WTC11 (cell line): ENCODE measurements at regions not wholly inside any gene's neighbourhood (a gene's known extent, or its start where the extent isn't known, plus 50 kb on each side); places are given as distances from the start of the nearest gene placed in this dataset.

Experiments
- ATF2 ChIP-seq: sonication (generic); formaldehyde crosslinking; IDR thresholded peaks from 2 replicates; pipeline ENCODE4 v1.8.1; 2022; ENCODE audit warnings: low read depth, missing genetic modification reagents, borderline replicate concordance
- ATF6 ChIP-seq: sonication (generic); formaldehyde crosslinking; IDR thresholded peaks from 2 replicates; pipeline ENCODE4 v1.8.1; 2023; ENCODE audit warnings: mild to moderate bottlenecking, missing genetic modification reagents
- CTCF ChIP-seq: fragments of 200-600 bp; IDR thresholded peaks from 2 replicates; pipeline ENCODE4 v1.8.0; 2022; ENCODE audit warnings: antibody characterized with exemption
- ESRRA ChIP-seq: sonication (generic); formaldehyde crosslinking; IDR thresholded peaks from 2 replicates; pipeline ENCODE4 v1.8.1; 2022; ENCODE audit warnings: mild to moderate bottlenecking, missing genetic modification reagents, borderline replicate concordance
- ETV6 ChIP-seq: sonication (generic); formaldehyde crosslinking; IDR thresholded peaks from 2 replicates; pipeline ENCODE4 v1.8.1; 2022; ENCODE audit warnings: mild to moderate bottlenecking, missing genetic modification reagents
- MAX ChIP-seq: sonication (generic); formaldehyde crosslinking; IDR thresholded peaks from 2 replicates; pipeline ENCODE4 v1.8.0; 2022; ENCODE audit warnings: mild to moderate bottlenecking, missing genetic modification reagents
- NFATC4 ChIP-seq: fragments of 250-450 bp; sonication (Bioruptor Pico); IDR thresholded peaks from 2 replicates; pipeline ENCODE4 v1.9.0; 2021; ENCODE audit warnings: mild to moderate bottlenecking
- RELA ChIP-seq: sonication (generic); formaldehyde crosslinking; IDR thresholded peaks from 2 replicates; pipeline ENCODE4 v1.8.1; 2022; ENCODE audit warnings: missing genetic modification reagents, mild to moderate bottlenecking, borderline replicate concordance
- SMAD4 ChIP-seq: sonication (generic); formaldehyde crosslinking; IDR thresholded peaks from 2 replicates; pipeline ENCODE4 v1.8.0; 2022; ENCODE audit warnings: mild to moderate bottlenecking, missing genetic modification reagents
- USF1 ChIP-seq: sonication (generic); formaldehyde crosslinking; IDR thresholded peaks from 2 replicates; pipeline ENCODE4 v1.8.0; 2022; ENCODE audit warnings: mild to moderate bottlenecking, missing genetic modification reagents
- ZNF416 ChIP-seq: fragments of 250-450 bp; sonication (Bioruptor Pico); IDR thresholded peaks from 2 replicates; pipeline ENCODE4 v1.9.0; 2021; ENCODE audit warnings: mild to moderate bottlenecking, inconsistent platforms
- ZNF425 ChIP-seq: fragments of 250-450 bp; sonication (Bioruptor Pico); conservative IDR thresholded peaks from 2 replicates; pipeline ENCODE4 v1.9.0; 2021; ENCODE audit warnings: mild to moderate bottlenecking
- TF ChIP-seq, protein P1 (sequence below): sonication (generic); formaldehyde crosslinking; IDR thresholded peaks from 2 replicates; pipeline ENCODE4 v1.8.1; 2023; ENCODE audit warnings: mild to moderate bottlenecking, missing genetic modification reagents, borderline replicate concordance

GRCh38 chr1:65626003-65626402, 166.7 kb upstream of the PDE4B start:
- TF ChIP-seq CTCF, result no peak
- TF ChIP-seq ESRRA (CRISPR knock-in tag), result no peak
- no peak for TF ChIP-seq ZNF416 (CRISPR knock-in tag)
- no peak for TF ChIP-seq MAX (CRISPR knock-in tag)
- no peak for TF ChIP-seq RELA (CRISPR knock-in tag)
- TF ChIP-seq USF1, result no peak
- TF ChIP-seq ATF2 (CRISPR knock-in tag), result no peak
- TF ChIP-seq ATF6 (CRISPR knock-in tag), result no peak
- no peak for TF ChIP-seq SMAD4 (CRISPR knock-in tag)
- TF ChIP-seq ETV6 (CRISPR knock-in tag), result no peak
- no peak for TF ChIP-seq NFATC4 (CRISPR knock-in tag)
- TF ChIP-seq, protein P1, sequence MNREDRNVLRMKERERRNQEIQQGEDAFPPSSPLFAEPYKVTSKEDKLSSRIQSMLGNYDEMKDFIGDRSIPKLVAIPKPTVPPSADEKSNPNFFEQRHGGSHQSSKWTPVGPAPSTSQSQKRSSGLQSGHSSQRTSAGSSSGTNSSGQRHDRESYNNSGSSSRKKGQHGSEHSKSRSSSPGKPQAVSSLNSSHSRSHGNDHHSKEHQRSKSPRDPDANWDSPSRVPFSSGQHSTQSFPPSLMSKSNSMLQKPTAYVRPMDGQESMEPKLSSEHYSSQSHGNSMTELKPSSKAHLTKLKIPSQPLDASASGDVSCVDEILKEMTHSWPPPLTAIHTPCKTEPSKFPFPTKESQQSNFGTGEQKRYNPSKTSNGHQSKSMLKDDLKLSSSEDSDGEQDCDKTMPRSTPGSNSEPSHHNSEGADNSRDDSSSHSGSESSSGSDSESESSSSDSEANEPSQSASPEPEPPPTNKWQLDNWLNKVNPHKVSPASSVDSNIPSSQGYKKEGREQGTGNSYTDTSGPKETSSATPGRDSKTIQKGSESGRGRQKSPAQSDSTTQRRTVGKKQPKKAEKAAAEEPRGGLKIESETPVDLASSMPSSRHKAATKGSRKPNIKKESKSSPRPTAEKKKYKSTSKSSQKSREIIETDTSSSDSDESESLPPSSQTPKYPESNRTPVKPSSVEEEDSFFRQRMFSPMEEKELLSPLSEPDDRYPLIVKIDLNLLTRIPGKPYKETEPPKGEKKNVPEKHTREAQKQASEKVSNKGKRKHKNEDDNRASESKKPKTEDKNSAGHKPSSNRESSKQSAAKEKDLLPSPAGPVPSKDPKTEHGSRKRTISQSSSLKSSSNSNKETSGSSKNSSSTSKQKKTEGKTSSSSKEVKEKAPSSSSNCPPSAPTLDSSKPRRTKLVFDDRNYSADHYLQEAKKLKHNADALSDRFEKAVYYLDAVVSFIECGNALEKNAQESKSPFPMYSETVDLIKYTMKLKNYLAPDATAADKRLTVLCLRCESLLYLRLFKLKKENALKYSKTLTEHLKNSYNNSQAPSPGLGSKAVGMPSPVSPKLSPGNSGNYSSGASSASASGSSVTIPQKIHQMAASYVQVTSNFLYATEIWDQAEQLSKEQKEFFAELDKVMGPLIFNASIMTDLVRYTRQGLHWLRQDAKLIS (CRISPR knock-in tag), result no peak
- no peak for TF ChIP-seq ZNF425 (CRISPR knock-in tag)
